ENCODE measurements at regions not wholly inside any gene's neighbourhood (a gene's known extent, or its start where the extent isn't known, plus 50 kb on each side); places are given as distances from the start of the nearest gene placed in this dataset.

DNA sequence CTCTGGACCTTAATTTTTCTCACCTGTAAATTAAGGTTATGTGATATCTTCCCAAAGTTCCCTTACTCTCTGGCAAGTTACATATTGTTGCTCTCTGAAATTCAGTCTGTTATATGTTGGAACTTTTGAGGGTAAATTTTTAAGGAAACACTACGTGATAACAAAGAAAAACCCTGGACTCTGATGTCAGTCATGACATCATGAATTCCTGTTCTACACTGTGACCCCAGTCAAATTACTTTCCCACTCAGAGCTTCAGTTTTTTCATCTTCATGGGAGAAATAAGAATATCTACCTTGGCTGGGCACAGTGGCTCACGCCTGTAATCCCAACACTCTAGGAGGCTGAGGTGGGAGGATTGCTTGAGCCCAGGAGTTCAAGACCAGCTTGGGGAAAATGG lies 164.6 kb upstream of the RALGAPA2 start:
- DNase-seq: no peak

DNA sequence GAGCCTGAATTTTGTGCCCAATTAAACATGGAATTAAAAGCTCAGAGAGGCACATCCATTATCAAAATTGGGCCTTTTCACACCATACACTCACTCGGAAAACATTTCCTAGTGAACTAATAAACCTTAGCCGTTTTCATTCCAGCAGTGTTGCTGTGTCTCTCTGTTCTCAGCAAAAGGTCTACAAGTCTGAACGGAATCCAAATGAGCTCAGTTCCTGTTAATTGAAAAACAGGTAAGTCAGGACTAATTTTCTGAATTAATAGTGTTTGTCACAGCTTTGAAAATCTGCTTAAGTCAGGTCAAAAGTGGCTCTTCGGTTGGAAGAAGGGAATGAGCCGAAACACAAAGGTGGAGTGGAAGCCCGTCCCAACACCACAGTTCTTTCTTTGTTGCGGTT lies 163.3 kb upstream of the RALGAPA2 start:
- DNase-seq: no peak

GRCh38 chr20:20872428-20872827 lies 160.0 kb upstream of the RALGAPA2 start:
- DNase-seq: no peak

DNA sequence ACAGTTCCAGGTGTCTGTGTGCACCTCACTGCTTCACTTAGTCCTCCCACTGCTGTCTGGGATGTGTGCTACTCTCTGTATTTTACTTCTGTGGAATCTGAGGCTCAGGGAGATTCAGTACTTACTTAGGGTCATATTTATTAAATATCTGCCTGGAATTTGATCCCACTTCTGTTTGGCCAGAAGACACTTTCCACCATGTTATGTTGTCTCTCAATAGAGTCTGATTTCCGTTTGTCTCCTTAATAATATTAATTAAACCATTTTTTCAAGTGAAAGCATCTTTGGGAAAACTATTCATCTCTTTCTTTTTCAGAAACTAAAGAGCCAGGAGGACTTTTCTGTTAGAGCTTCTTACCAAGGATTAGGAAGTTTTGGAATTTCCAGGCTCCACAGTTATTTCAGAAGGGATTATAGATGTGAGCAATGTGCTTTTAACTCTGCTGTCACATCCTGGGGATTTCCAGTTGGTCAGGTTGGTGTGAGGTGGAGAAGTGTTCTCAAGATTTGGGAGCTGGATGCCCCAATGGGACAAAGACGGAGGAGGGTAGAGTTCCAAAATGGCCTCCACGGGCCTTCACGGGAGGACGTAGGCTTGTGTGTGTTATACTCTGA lies 156.8 kb upstream of the RALGAPA2 start:
- DNase-seq: no peak

DNA sequence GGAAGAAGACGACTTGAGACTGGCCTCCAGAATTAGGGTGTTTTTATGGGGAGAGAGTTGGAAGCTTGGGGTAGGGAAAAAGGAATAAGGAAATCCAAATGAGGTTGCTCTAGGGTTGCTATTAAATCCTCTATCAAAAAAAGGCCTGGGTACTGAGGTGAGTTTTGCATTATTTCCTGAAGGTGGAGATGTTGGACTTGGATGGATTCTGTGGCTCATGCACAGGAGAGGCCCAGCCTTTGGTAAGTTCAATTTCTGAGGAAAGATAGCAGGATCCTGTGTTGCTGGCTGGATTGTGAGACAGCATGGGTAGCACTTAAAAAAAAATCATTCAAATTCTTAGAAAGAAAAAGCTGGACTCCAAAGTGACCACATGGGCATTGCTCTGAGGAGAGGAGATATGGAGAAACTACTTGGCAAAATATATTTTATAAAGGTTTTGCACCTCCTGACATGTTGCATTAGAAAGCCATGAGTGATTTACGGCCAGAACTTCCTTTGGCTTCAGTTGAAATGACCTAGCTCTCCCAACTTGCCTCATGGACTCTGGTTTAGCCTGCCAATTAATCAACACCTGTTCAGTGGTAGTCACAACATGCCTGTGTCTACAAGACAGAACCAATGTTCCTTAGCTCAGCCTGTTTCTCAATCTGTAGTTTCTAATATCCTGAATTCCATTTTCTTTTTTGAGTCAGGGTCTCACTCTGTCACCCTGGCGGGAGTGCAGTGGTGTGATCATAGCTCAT lies 152.1 kb upstream of the RALGAPA2 start:
- DNase-seq: peak; percentile 33

- DNase-seq: peak; percentile 36
Measured at GRCh38 chr20:20860078-20860806, 147.8 kb upstream of the RALGAPA2 start.

- no peak for DNase-seq
Measured at GRCh38 chr20:20859510-20859909, 147.1 kb upstream of the RALGAPA2 start.

- DNase-seq: no peak
Measured at GRCh38 chr20:20856956-20857355, 144.5 kb upstream of the RALGAPA2 start.

- no peak for DNase-seq
Measured at GRCh38 chr20:20856306-20856705, 143.9 kb upstream of the RALGAPA2 start.

DNA sequence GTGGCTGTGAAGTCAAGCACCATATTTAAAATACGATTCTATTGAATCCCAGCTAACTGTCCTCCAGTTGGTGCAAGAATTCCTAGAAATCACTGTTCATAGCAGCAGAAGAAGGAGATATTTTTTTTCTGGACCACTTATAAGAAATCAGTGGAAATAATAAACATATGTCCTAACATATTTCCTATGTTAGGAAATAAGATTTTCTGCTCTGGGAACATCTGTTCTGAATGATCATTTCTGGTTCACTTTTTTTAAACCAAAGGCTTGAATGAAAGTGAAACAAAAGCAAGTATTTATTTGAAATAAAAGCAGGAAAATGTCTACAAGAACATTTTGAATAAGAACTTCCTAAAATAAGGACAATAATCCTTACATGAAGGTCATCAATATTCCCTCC lies 138.9 kb upstream of the RALGAPA2 start:
- no peak for DNase-seq

GRCh38 chr20:20850407-20850806 lies 138.0 kb upstream of the RALGAPA2 start:
- no peak for DNase-seq

DNA sequence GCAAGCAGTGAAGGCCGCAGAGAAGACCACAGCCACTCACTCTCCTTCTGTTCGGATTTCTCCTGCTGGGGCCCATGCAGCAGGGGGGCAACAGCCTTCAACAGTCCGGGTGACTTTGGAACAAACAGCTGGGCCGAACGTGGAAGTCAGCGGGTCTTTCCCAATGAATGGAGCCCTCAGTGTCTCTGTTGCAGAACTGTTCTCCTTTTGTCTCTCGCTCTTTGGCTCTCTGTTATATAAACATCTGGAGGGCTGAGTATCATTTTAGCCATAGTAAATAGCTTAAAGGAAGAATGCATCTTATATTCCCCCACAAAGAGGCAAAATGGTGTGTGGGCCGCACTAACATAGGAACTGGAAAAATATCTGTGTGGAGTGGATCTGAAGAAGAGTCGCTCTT lies 136.7 kb upstream of the RALGAPA2 start:
- no peak for DNase-seq

GRCh38 chr20:20847814-20848213 lies 135.4 kb upstream of the RALGAPA2 start:
- DNase-seq: no peak

GRCh38 chr20:20843982-20844381 lies 131.5 kb upstream of the RALGAPA2 start:
- DNase-seq: no peak

DNA sequence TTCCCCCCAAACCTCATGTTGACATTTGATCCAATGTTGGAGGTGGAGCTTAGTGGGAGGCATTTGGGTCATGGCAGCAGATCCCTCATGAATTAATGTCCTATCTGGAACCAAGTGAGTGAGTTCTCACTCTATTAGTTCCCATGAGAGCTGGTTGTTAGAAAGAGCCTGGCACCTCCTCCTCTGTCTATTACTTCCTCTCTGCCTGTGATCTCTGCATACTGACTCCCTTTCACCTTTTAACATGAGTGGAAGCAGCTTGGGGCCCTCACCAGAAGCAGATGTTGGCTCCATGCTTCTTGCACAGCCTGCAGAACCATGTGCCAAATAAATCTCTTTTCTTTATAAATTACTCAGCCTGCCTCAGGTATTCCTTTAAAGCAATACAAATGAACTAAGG lies 127.3 kb upstream of the RALGAPA2 start:
- DNase-seq: no peak

DNA sequence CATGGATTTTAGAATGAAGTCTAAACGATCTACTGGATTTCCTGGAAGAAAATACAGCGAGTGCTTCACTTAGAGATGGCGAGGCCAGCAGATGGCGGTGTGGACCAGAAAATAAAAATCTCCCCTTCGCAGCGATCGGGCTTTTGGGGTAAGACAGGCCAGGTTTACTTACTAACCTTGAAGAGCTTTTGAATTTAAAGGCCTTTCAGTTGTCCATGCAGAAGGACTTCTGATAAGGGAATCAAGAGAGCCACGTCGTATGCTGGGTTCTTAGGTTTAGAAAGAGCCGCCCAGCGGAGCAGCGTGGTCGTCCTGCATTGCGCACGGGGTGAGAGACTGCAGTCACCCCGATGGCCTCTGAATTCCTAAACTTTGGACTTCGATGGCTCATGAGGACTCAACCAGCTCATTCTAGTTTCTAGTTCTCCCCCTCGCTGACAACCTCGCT lies 125.2 kb upstream of the RALGAPA2 start:
- peak; percentile 57 for DNase-seq

GRCh38 chr20:20836836-20837235 lies 124.4 kb upstream of the RALGAPA2 start:
- no peak for DNase-seq

- no peak for DNase-seq
Measured at GRCh38 chr20:20835897-20836296, 123.5 kb upstream of the RALGAPA2 start.

GRCh38 chr20:20834008-20834407 lies 121.6 kb upstream of the RALGAPA2 start:
- no peak for DNase-seq

DNA sequence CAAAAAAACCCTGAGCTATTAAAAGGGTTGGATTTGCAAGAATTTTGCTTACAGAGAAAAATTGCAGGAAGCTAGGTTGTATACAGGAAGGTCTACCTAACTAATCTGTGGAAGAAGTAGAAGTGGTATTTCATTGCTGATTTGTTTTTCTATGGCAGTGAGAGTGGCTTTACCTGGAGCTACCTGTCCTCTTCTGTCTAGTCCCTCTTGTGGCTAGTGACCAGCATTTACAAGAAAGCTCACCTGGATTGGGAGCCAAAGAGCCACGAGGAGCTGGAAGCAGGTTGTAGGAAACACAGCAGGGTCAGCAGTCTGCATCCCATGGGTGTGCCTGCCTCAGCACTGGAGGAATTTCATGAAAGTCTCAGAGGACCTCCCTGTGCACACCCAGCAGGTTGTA lies 120.3 kb upstream of the RALGAPA2 start:
- DNase-seq: no peak

- DNase-seq: no peak
Measured at GRCh38 chr20:20831794-20832193, 119.3 kb upstream of the RALGAPA2 start.

DNA sequence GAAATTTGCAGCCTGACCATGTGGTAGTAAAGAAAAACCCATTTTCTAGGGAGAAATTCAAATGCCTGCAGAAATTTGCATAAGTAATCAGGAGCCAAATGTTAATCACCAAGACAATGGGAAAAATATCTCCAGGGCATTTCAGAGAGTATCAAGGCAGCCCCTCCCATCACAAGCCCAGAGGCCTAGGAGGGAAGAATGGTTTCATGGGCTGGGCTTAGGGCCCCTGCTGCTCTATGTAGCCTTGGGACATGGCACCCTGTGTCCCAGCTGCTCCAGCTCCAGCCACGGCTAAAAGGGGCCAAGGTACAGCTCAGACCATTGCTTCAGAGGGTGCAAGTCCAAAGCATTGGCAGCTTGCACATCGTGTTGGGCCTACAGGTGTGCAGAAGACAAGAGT lies 117.2 kb upstream of the RALGAPA2 start:
- no peak for DNase-seq

DNA sequence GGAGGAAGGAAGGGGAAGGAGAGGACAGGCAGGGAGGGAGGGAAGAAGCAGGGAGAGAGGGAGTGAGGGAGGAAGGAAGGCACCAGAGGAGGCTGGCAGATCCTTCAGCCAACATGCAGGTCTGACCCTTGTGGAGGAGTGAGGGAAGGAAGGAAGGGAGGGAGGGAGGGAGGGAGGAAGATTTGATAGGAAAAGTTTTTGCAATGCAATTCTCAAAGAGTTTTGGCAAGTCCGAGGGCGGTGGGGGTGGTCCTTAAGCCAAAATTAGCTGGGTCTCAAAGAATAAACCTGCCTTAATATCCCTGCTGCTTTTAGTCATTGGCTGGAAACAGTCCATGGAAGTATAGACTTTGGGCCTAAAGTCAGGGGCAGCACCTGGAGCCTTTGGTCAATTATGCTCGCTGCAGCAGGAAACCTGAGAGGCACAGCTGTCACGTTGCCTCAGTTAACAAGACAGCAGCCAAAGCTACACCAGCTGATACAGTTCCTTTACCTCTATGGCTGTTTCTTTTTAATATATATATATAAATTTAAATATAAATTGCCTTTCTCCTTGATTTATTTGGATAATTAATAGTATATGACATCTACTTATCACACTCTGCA lies 115.7 kb upstream of the RALGAPA2 start:
- DNase-seq: no peak

Data from right kidney (tissue), 1 donor.